ENCODE measurements at regions not wholly inside any gene's neighbourhood (a gene's known extent, or its start where the extent isn't known, plus 50 kb on each side); places are given as distances from the start of the nearest gene placed in this dataset.
"Not testable (repeated sequence)": the region's sequence is repeated elsewhere in the genome, so short reads cannot be mapped to it uniquely, and the experiment has no call there.

GRCh38 chr4:187613089-187613839 lies 382.3 kb upstream of the ZFP42 start:
- no peak for DNase-seq

- no peak for DNase-seq
Observed at GRCh38 chr4:187615972-187616371, 379.6 kb upstream of the ZFP42 start.

DNA sequence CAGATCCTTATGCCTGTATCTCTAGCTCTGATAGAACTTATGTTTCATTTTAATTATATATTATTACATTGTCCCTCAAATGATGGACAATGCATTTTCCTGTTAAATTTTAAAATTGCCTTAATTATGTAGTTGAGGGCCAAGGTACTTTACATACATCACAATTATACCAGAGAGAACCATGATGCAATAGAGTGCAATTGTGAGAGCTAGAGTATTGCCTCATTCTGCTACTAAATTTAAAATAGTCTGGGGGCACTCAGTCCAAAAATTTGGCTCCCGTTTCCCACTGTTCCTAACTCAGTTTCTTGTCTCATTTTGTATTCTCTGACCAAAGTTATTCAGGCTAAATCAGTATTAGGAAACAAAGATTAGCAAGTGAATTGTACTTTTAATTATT lies 378.5 kb upstream of the ZFP42 start:
- DNase-seq = no peak

DNA sequence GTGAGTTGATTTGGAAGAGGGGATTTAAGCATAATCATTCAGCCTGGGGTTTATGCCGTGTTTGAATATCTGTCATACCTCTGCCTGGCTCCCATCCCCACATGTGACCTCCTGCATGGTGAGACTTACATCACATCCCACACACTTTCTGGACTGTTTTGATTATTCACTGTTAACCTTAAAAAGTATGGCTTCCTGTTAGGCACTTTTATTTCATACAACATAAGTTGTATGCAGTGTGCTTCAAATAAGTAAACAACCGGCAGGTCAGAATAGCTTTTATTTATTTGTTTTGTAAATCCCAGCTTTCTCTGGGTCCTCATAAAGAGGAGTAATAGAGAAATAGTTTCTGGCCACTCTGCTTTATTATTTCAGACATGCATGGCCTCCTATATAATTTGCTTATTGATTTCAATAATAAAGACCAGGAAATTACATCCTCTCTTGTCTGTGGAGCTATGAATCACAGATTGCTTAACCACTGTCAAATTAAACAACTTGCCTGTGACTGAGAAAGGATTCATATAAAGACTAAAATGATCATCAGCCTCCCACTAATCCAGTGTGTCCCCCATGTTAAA lies 376.8 kb upstream of the ZFP42 start:
- DNase-seq = no peak

DNA sequence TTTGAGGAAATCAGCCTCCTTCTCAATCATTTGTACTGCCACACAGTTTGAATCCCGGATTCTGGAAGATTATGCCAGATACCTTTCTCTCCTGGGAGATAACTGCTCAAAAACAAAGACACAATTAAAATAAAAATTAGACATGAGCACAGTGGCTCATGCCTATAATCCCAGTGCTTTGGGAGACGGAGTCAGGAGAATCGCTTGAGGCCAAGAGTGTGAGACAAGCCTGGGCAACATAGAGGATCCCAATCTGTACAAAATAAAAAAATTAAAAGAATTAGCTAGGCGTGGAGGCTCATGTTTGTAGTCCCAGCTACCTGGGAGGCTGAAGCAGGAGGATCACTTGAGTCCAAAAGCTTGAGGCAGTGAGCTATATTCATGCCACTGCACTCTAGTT lies 376.3 kb upstream of the ZFP42 start:
- DNase-seq = no peak

DNA sequence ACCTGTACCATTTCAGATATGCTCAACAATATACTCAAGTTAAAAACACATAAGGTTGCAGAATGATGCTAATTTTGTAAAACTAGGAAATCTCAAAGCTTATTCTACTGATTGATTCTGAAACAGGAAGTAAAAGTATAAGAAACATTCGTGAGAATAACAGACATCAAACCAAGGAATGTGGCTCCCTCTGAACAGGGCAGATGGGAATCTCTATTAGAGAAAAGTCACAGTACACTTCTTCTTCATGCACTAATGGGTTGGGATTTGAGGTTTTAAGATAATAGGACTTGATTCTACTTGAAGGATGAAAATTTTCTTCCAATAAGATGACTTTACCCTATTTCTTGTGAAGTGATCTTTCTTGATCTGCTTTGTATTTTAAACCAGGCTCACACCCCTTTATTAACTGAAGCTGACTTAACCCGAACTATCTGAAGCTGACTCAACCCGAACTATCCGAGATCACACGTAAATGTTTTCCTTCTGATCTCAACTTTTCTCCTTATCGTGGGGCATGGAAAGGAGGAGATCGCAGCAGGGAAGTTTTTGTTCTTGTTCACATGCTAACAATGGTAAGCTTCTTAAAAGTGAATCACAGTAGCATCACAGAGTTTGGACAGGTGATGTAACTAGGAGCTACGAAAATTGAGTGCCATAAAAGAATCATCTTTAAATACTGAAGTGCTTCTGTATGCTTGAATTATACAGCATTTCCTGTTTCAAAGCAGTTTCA lies 363.1 kb upstream of the ZFP42 start:
- DNase-seq = no peak

DNA sequence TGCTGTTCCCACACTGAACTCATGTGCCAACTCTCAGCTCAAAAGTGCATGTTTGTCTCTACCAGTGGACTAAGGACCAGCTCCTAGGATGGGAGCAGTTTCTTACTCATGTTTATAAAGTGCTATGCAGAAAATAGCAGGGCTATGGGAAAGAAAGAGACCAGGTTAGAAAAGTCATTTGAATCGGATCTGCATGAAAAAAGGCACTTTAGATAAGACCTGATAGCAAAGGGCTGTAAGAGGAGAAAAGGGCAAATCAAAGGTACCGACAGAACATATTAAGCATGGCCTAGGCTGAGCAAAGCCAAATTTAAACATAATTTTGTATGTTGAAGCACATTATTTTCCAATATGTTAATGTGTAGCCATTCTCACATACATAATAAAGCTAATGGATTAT lies 362.3 kb upstream of the ZFP42 start:
- DNase-seq = no peak

GRCh38 chr4:187656959-187657358 lies 338.6 kb upstream of the ZFP42 start:
- no peak for DNase-seq

GRCh38 chr4:187663076-187663475 lies 332.5 kb upstream of the ZFP42 start:
- DNase-seq = no peak

GRCh38 chr4:187664011-187664410 lies 331.6 kb upstream of the ZFP42 start:
- DNase-seq = no peak

DNA sequence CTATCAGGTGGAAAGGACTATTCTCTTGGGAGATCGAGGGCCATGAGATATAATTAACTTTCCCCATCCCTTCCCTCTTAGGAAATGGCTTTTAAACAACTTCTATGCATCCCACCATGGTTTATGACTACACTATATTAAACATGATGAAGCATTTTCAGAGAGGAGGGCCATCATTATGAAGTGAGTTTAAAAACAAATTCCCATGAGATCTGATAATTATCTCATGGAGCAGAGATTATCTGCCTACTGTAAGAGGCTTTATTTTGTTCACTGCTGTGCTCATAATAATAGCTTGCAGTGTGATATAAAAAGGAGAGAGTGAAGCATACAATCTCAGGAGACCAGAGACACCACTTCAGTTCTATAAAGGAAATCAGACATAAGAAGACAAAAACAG lies 330.5 kb upstream of the ZFP42 start:
- no peak for DNase-seq

DNA sequence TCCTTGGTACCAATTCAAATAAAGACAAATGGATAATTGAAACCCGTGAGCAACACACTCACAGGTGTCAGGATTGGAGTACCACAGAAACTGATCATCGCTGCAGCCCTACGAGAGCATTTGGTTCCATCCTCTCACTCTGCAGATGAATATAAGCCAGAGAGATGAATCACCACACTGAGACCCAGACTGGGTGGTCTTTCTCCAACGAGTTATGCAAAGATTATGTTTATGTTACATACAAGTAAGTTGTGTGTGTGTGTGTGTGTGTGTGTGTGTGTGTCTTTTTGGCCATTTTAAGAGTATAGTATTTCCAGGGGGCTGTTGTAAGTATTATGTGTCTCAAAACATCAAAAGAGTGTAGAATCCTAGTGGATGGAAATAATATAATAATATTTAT lies 329.5 kb upstream of the ZFP42 start:
- no peak for DNase-seq

- DNase-seq = no peak
Observed at GRCh38 chr4:187666697-187667494, 328.7 kb upstream of the ZFP42 start.

GRCh38 chr4:187668526-187669082 lies 327.0 kb upstream of the ZFP42 start:
- DNase-seq = no peak

GRCh38 chr4:187671521-187671920 lies 324.1 kb upstream of the ZFP42 start:
- not testable (repeated sequence) for DNase-seq

- DNase-seq = not testable (repeated sequence)
Observed at GRCh38 chr4:187671958-187672357, 323.6 kb upstream of the ZFP42 start.

DNA sequence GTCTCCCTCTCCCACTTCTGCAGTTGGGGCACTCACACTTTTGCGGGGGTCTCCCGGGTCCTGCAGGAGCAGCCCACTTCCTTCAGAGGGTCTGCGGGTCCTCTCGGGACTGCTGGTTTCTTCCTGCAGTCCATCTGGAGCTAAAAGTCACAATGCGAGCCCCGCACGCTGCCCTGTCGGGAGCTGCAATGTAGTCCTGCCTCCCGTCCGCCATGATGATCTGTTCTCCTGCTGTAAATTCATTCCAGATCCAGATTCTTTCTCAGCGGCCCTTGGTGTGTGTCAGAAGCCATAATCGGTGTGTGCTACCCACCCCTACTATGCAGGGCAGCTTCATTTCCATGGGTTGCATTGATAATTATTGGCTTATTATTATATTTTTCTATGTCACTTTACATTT lies 323.0 kb upstream of the ZFP42 start:
- DNase-seq = not testable (repeated sequence)

GRCh38 chr4:187679450-187679849 lies 316.1 kb upstream of the ZFP42 start:
- DNase-seq = no peak

DNA sequence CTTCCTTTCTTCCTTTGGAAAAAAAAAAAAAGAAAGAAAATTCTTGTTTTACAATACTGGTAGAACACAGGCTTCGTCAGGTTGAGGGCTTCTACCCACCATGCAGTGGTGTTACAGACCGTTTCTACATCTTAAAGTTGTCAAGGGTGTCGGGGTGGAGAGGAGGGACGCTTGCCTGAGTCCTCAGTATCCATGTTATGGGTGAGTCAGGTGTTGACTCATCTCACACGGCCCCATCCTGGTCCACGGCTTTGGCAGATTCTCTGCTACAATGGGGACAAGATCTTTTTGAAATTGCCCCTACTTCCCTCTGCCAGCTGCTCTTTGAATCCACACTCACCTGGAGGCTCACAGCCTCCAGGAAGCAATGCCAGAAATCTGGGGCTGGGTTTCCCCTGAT lies 310.3 kb upstream of the ZFP42 start:
- DNase-seq = no peak

- DNase-seq = no peak
Observed at GRCh38 chr4:187687697-187688096, 307.9 kb upstream of the ZFP42 start.

GRCh38 chr4:187692626-187693025 lies 302.9 kb upstream of the ZFP42 start:
- no peak for DNase-seq

- not testable (repeated sequence) for DNase-seq
Observed at GRCh38 chr4:187695531-187695930, 300.0 kb upstream of the ZFP42 start.

DNA sequence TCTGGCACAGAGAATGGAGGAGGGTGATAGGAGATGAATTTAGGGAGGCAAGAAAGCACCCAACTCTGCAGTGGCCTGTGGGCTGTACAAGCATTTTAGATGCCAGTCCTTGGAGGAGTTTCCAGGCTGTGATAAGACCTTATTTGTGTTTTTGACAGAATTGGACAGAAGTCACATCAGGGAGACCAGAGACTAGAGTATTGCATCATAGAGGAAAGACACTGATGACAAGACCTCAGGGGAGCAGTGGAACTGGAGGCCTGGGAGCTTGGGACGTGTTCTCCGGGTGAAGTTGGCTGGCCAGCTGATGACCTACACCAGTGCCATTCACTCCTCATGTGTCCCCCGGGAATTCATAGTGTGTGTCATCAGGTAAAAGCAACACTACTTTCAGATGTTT lies 284.0 kb upstream of the ZFP42 start:
- DNase-seq = no peak

All from activated gamma-delta T cell (primary cell).